Left lobe of liver (tissue), 2 donors: ENCODE measurements at regions not wholly inside any gene's neighbourhood (a gene's known extent, or its start where the extent isn't known, plus 50 kb on each side); places are given as distances from the start of the nearest gene placed in this dataset.

Source experiments
- ATAC-seq: fragments of 200-7000 bp; cut with Tn5 transposase; one replicate; pipeline ENCODE4 v1.9.1; 2020; ENCODE audit warnings: mild to moderate bottlenecking, moderate library complexity
- DNase-seq: peaks from one replicate; pipeline ENCODE4 v3.0.0-alpha.2; 2020; ENCODE audit warnings: low spot score
- donor health status: DM: no; HTN: no; CAD: no; lungs with moderate emphysema.
- donor health status: DM: no; HTN: yes; CAD: no.

GRCh38 chr15:70357453-70357852 lies 259.7 kb upstream of the TLE3 start:
- DNase-seq (no peak), ATAC-seq (no peak)

- ATAC-seq (no peak), DNase-seq (no peak)
These were observed 259.2 kb upstream of the TLE3 start for GRCh38 chr15:70356919-70357318.

- DNase-seq (no peak), ATAC-seq (peak; percentile 14)
These were observed 258.5 kb upstream of the TLE3 start for GRCh38 chr15:70356062-70356860.

GRCh38 chr15:70355275-70355795 lies 257.6 kb upstream of the TLE3 start:
- DNase-seq, result no peak
- no peak for ATAC-seq

- ATAC-seq, result peak; percentile 51
- no peak for DNase-seq
These were observed 256.7 kb upstream of the TLE3 start for GRCh38 chr15:70354346-70354905.

- DNase-seq (no peak), ATAC-seq (peak; percentile 59)
These were observed 256.1 kb upstream of the TLE3 start for GRCh38 chr15:70353606-70354345.

- DNase-seq, result no peak
- ATAC-seq, result no peak
These were observed 254.4 kb upstream of the TLE3 start for GRCh38 chr15:70351941-70352774.

GRCh38 chr15:70351391-70351790 lies 253.7 kb upstream of the TLE3 start:
- ATAC-seq, result no peak
- no peak for DNase-seq

GRCh38 chr15:70348581-70349344 lies 251.0 kb upstream of the TLE3 start:
- ATAC-seq, result peak; percentile 82
- DNase-seq, result peak; percentile 88

- DNase-seq (no peak), ATAC-seq (no peak)
These were observed 250.5 kb upstream of the TLE3 start for GRCh38 chr15:70348226-70348543.

GRCh38 chr15:70347321-70348225 lies 249.9 kb upstream of the TLE3 start:
- ATAC-seq (no peak), DNase-seq (no peak)

- ATAC-seq (no peak), DNase-seq (peak; percentile 40)
These were observed 247.7 kb upstream of the TLE3 start for GRCh38 chr15:70345251-70346019.

GRCh38 chr15:70344666-70345065 lies 246.9 kb upstream of the TLE3 start:
- peak; percentile 74 for DNase-seq
- ATAC-seq, result peak; percentile 58

- DNase-seq (no peak), ATAC-seq (no peak)
These were observed 246.4 kb upstream of the TLE3 start for GRCh38 chr15:70343961-70344621.

- ATAC-seq (peak; percentile 50), DNase-seq (no peak)
These were observed 245.1 kb upstream of the TLE3 start for GRCh38 chr15:70342554-70343548.

GRCh38 chr15:70342141-70342540 lies 244.4 kb upstream of the TLE3 start:
- no peak for DNase-seq
- no peak for ATAC-seq

GRCh38 chr15:70341566-70341965 lies 243.8 kb upstream of the TLE3 start:
- DNase-seq, result peak; percentile 32
- no peak for ATAC-seq
